ENCODE measurements at regions not wholly inside any gene's neighbourhood (a gene's known extent, or its start where the extent isn't known, plus 50 kb on each side); places are given as distances from the start of the nearest gene placed in this dataset.

- no peaks in the 10 kb centered on the region for H4K20me1 ChIP-seq (ENCODE audit: low read depth, low read length)
- H3K36me3 ChIP-seq (ENCODE audit: low read length) = no peaks in the 10 kb centered on the region
- no peaks in the 10 kb centered on the region for H3K9me3 ChIP-seq (ENCODE audit: insufficient read depth, low read length)
- no peak overlapping the region for H2AFZ ChIP-seq (ENCODE audit: low read depth, low read length, severe bottlenecking)
- no peaks in the 10 kb centered on the region for H3K27me3 ChIP-seq (ENCODE audit: low read length)
- no peak overlapping the region for H3K27ac ChIP-seq (ENCODE audit: low read depth, low read length)
- H3K9me2 ChIP-seq (replicated peaks; ENCODE audit: insufficient read depth, low read length) = no peaks in the 10 kb centered on the region
- H3F3A ChIP-seq (ENCODE audit: insufficient read depth) = no peaks in the 10 kb centered on the region
- no peak overlapping the region for H3K9ac ChIP-seq (ENCODE audit: low read length)
- no peak for TF ChIP-seq EZH2phosphoT487 (conservative IDR thresholded peaks at IDR 0.05; ENCODE audit: low read length)
- TF ChIP-seq, protein P1, sequence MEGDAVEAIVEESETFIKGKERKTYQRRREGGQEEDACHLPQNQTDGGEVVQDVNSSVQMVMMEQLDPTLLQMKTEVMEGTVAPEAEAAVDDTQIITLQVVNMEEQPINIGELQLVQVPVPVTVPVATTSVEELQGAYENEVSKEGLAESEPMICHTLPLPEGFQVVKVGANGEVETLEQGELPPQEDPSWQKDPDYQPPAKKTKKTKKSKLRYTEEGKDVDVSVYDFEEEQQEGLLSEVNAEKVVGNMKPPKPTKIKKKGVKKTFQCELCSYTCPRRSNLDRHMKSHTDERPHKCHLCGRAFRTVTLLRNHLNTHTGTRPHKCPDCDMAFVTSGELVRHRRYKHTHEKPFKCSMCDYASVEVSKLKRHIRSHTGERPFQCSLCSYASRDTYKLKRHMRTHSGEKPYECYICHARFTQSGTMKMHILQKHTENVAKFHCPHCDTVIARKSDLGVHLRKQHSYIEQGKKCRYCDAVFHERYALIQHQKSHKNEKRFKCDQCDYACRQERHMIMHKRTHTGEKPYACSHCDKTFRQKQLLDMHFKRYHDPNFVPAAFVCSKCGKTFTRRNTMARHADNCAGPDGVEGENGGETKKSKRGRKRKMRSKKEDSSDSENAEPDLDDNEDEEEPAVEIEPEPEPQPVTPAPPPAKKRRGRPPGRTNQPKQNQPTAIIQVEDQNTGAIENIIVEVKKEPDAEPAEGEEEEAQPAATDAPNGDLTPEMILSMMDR (IDR thresholded peaks at IDR 0.05; ENCODE audit: insufficient read depth, low read length, poor library complexity, severe bottlenecking) = no peak
- H3K4me3 ChIP-seq (ENCODE audit: insufficient read depth, low read length, poor library complexity, severe bottlenecking) = no peak overlapping the region
- H3K4me2 ChIP-seq (ENCODE audit: low read depth, low read length, poor library complexity, severe bottlenecking) = no peak overlapping the region
- no peaks in the 10 kb centered on the region for H3K79me2 ChIP-seq (ENCODE audit: insufficient read depth, low read length)
Measured at GRCh38 chr5:67246546-67247268, 50.1 kb upstream of the CD180 start.
